PC-9 (cell line): ENCODE measurements at regions not wholly inside any gene's neighbourhood (a gene's known extent, or its start where the extent isn't known, plus 50 kb on each side); places are given as distances from the start of the nearest gene placed in this dataset.

Experiments used
- BruUV-seq: library from RNA; stranded (reverse); fragments of 400-500 nt; replicated peaks from 2 replicates; lab custom pipeline; 2021; lab: Mats Ljungman, UMichigan
- CTCF ChIA-PET: fragments of 300-600 bp; sonication (Branson Sonifier 250); formaldehyde crosslinking; loops from one replicate; lab custom pipeline; 2022; ENCODE audit warnings: antibody characterized with exemption; lab: Charles Lee
- POLR2A ChIA-PET: fragments of 300-600 bp; sonication (Branson Sonifier 250); formaldehyde crosslinking; loops from one replicate; lab custom pipeline; 2022; ENCODE audit warnings: antibody characterized with exemption; ENCODE audit not compliant: unreplicated experiment; lab: Charles Lee
- DNase-seq, 2 experiments: peaks; one replicate each; pipeline versions ENCODE4 v3.0.0 to v3.0.0-alpha.2; 2015 to 2022; ENCODE audit warnings: mixed read lengths in 1 of 2
- H2AFZ ChIP-seq: fragments of 200-600 bp; sonication (generic); 2 replicates; pipeline ENCODE4 v1.8.1; 2017; ENCODE audit warnings: antibody characterized with exemption
- H3F3A ChIP-seq: fragments of 200-600 bp; sonication (generic); 2 replicates; pipeline ENCODE4 v1.8.1; 2017; ENCODE audit warnings: antibody characterized with exemption, mild to moderate bottlenecking, low read depth; ENCODE audit not compliant: insufficient read depth
- H3K27ac ChIP-seq: fragments of 200-600 bp; sonication (generic); 2 replicates; pipeline ENCODE4 v1.6.1; 2016; ENCODE audit warnings: mixed run types
- H3K27me3 ChIP-seq: fragments of 200-600 bp; sonication (generic); 2 replicates; pipeline ENCODE4 v1.6.1; 2016; ENCODE audit warnings: low read depth, mixed run types; ENCODE audit not compliant: insufficient read depth
- H3K36me3 ChIP-seq: fragments of 200-600 bp; sonication (generic); 2 replicates; pipeline ENCODE4 v1.6.1; 2016; ENCODE audit warnings: low read depth, mixed run types
- H3K4me1 ChIP-seq: fragments of 200-600 bp; sonication (generic); replicated peaks from 2 replicates; pipeline ENCODE4 v1.6.1; 2016; ENCODE audit warnings: mixed run types; ENCODE audit not compliant: insufficient read depth
- H3K4me2 ChIP-seq: fragments of 200-600 bp; sonication (generic); 2 replicates; pipeline ENCODE4 v1.6.1; 2017; ENCODE audit warnings: mixed run types
- H3K4me3 ChIP-seq: fragments of 200-600 bp; sonication (generic); 2 replicates; pipeline ENCODE4 v1.6.1; 2016; ENCODE audit warnings: mixed run types
- H3K79me2 ChIP-seq: fragments of 200-600 bp; sonication (generic); 2 replicates; pipeline ENCODE4 v1.6.1; 2017; ENCODE audit warnings: low read depth, mixed run types
- H3K9me2 ChIP-seq: fragments of 200-600 bp; sonication (generic); 2 replicates; pipeline ENCODE4 v1.8.1; 2017; ENCODE audit warnings: mild to moderate bottlenecking; ENCODE audit not compliant: insufficient read depth
- H3K9me3 ChIP-seq: fragments of 200-600 bp; sonication (generic); 2 replicates; pipeline ENCODE4 v1.8.1; 2016; ENCODE audit warnings: low read depth; ENCODE audit not compliant: insufficient read depth
- H4K20me1 ChIP-seq: fragments of 200-600 bp; sonication (generic); 2 replicates; pipeline ENCODE4 v1.8.1; 2017; ENCODE audit not compliant: insufficient read depth
- CTCF ChIP-seq: fragments of 200-600 bp; sonication (generic); conservative IDR thresholded peaks from 2 replicates; pipeline ENCODE4 v1.6.1; 2017; ENCODE audit warnings: mixed run types, antibody characterized with exemption, mild to moderate bottlenecking, moderate library complexity
- EZH2 ChIP-seq: fragments of 200-600 bp; sonication (generic); IDR thresholded peaks from 2 replicates; pipeline ENCODE4 v1.8.0; 2017; ENCODE audit warnings: antibody characterized with exemption, low read depth
- intact Hi-C: fragments of 100-400 bp; cut with micrococcal nuclease; formaldehyde crosslinking; loops from one replicate; pipeline ENCODE4 v1.10.0; 2022; ENCODE audit not compliant: unreplicated experiment

- TF ChIP-seq CTCF (no peak), EZH2 (no peak)
- no peak overlapping the region for H3K4me3 ChIP-seq
- no peaks in the 10 kb centered on the region for H3K9me2 ChIP-seq
- H3K4me2 ChIP-seq = no peak overlapping the region
- no peak for DNase-seq
- no peaks in the 10 kb centered on the region for H3K79me2 ChIP-seq
- CTCF ChIA-PET = no interaction called here
- intact Hi-C loops = loop anchor here (2.0 to 5.0 kb wide), 5 partner anchors 55 to 569 kb away; no protein-coding TSS in a partner anchor
- H4K20me1 ChIP-seq = no peaks in the 10 kb centered on the region; the same call in 1 of the 2 replicates
- no peaks in the 10 kb centered on the region for H3K4me1 ChIP-seq
- no peak overlapping the region for H3K27ac ChIP-seq
- no peak overlapping the region for H2AFZ ChIP-seq
- no TSS peak for BruUV-seq
- no peaks in the 10 kb centered on the region for H3K36me3 ChIP-seq
- no peaks in the 10 kb centered on the region for H3K9me3 ChIP-seq
- no peaks in the 10 kb centered on the region for H3F3A ChIP-seq
- no peaks in the 10 kb centered on the region for H3K27me3 ChIP-seq
- POLR2A ChIA-PET = no interaction called here
Measured at GRCh38 chr11:29327891-29328290, 688.9 kb downstream of the KCNA4 start.

DNA sequence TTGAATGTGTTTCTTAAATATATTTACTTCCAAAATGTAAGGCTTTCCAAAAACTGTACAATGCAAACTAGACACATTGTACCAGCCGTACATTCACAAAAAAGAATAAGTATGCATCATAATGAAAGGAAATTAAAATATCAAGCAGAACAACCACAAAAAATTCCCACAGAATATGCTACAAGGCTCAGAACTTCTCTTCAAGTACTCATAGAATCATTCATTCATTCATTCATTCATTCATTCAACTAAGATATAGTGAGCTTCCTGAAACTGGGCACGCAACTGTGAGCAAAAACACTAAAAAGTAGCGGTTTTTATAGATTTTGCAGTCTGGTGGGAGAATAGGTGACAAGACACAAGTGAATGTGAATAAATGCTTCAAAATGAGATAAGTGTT is 690.1 kb downstream of the KCNA4 start:
- Histone ChIP-seq H3K9me2 (no peaks in the 10 kb centered on the region), H3K4me3 (no peak overlapping the region), H3K79me2 (no peaks in the 10 kb centered on the region), H4K20me1 (no peaks in the 10 kb centered on the region), H3K36me3 (no peaks in the 10 kb centered on the region), H3K4me1 (no peaks in the 10 kb centered on the region), H2AFZ (no peak overlapping the region), H3K4me2 (no peak overlapping the region), H3F3A (no peaks in the 10 kb centered on the region), H3K27me3 (no peaks in the 10 kb centered on the region), H3K9me3 (no peaks in the 10 kb centered on the region), H3K27ac (no peak overlapping the region)
- intact Hi-C loops = loop anchor here (5.0 kb wide), 2 partner anchors 154 to 304 kb away; no protein-coding TSS in a partner anchor
- ChIA-PET CTCF (no interaction called here), POLR2A (no interaction called here)
- TF ChIP-seq EZH2 (no peak), CTCF (no peak)
- BruUV-seq = no TSS peak
- DNase-seq = no peak

DNA sequence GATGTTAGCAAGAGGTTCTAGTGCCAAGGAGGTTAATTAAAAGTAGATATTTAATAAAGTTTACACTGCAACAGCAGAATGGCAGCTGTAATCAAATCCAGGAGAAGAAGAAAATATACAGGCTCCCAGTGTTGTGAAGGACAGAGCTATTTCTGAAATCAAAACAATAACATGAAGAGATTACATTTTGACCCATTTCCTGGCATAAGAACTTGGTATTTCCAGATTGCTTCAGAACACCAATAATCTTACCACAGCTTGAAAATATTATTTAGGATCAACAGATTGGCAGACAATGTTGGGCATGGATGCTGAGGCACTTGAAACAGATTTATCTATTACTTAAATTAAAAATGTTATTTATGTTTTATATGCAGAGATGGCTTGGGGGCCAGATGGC is 692.5 kb downstream of the KCNA4 start:
- Histone ChIP-seq H2AFZ (no peak overlapping the region), H3K27me3 (no peaks in the 10 kb centered on the region), H3K9me3 (no peaks in the 10 kb centered on the region), H3K27ac (no peak overlapping the region), H3F3A (no peaks in the 10 kb centered on the region), H3K36me3 (no peaks in the 10 kb centered on the region), H3K4me1 (no peaks in the 10 kb centered on the region), H3K79me2 (no peaks in the 10 kb centered on the region), H4K20me1 (no peaks in the 10 kb centered on the region), H3K9me2 (no peaks in the 10 kb centered on the region), H3K4me3 (no peak overlapping the region), H3K4me2 (no peak overlapping the region)
- BruUV-seq = no TSS peak
- no peak for TF ChIP-seq CTCF
- CTCF ChIA-PET = no interaction called here
- no peak for DNase-seq
- intact Hi-C loops = no loop called here
- POLR2A ChIA-PET = interaction anchor here (0.6 kb wide), 1 partner anchor 33 kb away, joined by 4 read pairs; no protein-coding TSS in a partner anchor
